ENCODE measurements at regions not wholly inside any gene's neighbourhood (a gene's known extent, or its start where the extent isn't known, plus 50 kb on each side); places are given as distances from the start of the nearest gene placed in this dataset.

- Mint-ChIP-seq H3K36me3 (no peaks in the 10 kb centered on the region), H3K4me3 (no peak overlapping the region), H3K9me3 (no peaks in the 10 kb centered on the region), H3K27ac (no peak overlapping the region), H3K4me1 (no peaks in the 10 kb centered on the region), H3K27me3 (no peaks in the 10 kb centered on the region)
- ATAC-seq, result no peak
Measured at GRCh38 chr2:151002959-151003600, 258.6 kb downstream of the RBM43 start.

- no peak for ATAC-seq
- Mint-ChIP-seq H3K36me3 (no peaks in the 10 kb centered on the region), H3K4me1 (no peaks in the 10 kb centered on the region), H3K4me3 (no peak overlapping the region), H3K27me3 (no peaks in the 10 kb centered on the region), H3K27ac (no peak overlapping the region), H3K9me3 (no peaks in the 10 kb centered on the region)
Measured at GRCh38 chr2:150997702-150998440, 263.8 kb downstream of the RBM43 start.

GRCh38 chr2:150997066-150997465, 264.6 kb downstream of the RBM43 start:
- Mint-ChIP-seq H3K4me3 (no peak overlapping the region), H3K9me3 (no peaks in the 10 kb centered on the region), H3K4me1 (no peaks in the 10 kb centered on the region), H3K27ac (no peak overlapping the region), H3K36me3 (no peaks in the 10 kb centered on the region), H3K27me3 (no peaks in the 10 kb centered on the region)
- no peak for ATAC-seq

GRCh38 chr2:150994076-150994475, 267.6 kb downstream of the RBM43 start:
- Mint-ChIP-seq H3K27ac (no peak overlapping the region), H3K4me3 (no peak overlapping the region), H3K36me3 (no peaks in the 10 kb centered on the region), H3K9me3 (peaks cover 6% of the 10 kb centered on the region), H3K4me1 (no peaks in the 10 kb centered on the region), H3K27me3 (no peaks in the 10 kb centered on the region)
- no peak for ATAC-seq

- ATAC-seq, result no peak
- Mint-ChIP-seq H3K4me3 (no peak overlapping the region), H3K4me1 (no peaks in the 10 kb centered on the region), H3K9me3 (peaks cover 9% of the 10 kb centered on the region), H3K27ac (no peak overlapping the region), H3K36me3 (no peaks in the 10 kb centered on the region), H3K27me3 (no peaks in the 10 kb centered on the region)
Measured at GRCh38 chr2:150989969-150990368, 271.7 kb downstream of the RBM43 start.

- ATAC-seq, result no peak
- peaks cover 9% of the 10 kb centered on the region for H3K9me3 Mint-ChIP-seq
- H3K27me3 Mint-ChIP-seq, result no peaks in the 10 kb centered on the region
- no peaks in the 10 kb centered on the region for H3K4me1 Mint-ChIP-seq
- H3K4me3 Mint-ChIP-seq, result no peak overlapping the region
- no peaks in the 10 kb centered on the region for H3K36me3 Mint-ChIP-seq
- no peak overlapping the region for H3K27ac Mint-ChIP-seq
Measured at GRCh38 chr2:150985741-150986140, 275.9 kb downstream of the RBM43 start.

GRCh38 chr2:150983314-150983897, 278.3 kb downstream of the RBM43 start:
- H3K36me3 Mint-ChIP-seq, result no peaks in the 10 kb centered on the region
- no peak overlapping the region for H3K27ac Mint-ChIP-seq
- H3K4me1 Mint-ChIP-seq, result no peaks in the 10 kb centered on the region
- no peak for ATAC-seq
- peaks cover 3% of the 10 kb centered on the region for H3K9me3 Mint-ChIP-seq
- no peaks in the 10 kb centered on the region for H3K27me3 Mint-ChIP-seq
- no peak overlapping the region for H3K4me3 Mint-ChIP-seq

GRCh38 chr2:150981826-150982225, 279.8 kb downstream of the RBM43 start:
- H3K36me3 Mint-ChIP-seq, result no peaks in the 10 kb centered on the region
- H3K27me3 Mint-ChIP-seq, result no peaks in the 10 kb centered on the region
- H3K4me1 Mint-ChIP-seq, result no peaks in the 10 kb centered on the region
- no peaks in the 10 kb centered on the region for H3K9me3 Mint-ChIP-seq
- H3K4me3 Mint-ChIP-seq, result no peak overlapping the region
- ATAC-seq, result no peak
- H3K27ac Mint-ChIP-seq, result no peak overlapping the region

GRCh38 chr2:150978053-150978452, 283.6 kb downstream of the RBM43 start:
- Mint-ChIP-seq H3K4me3 (no peak overlapping the region), H3K27ac (no peak overlapping the region), H3K27me3 (no peaks in the 10 kb centered on the region), H3K4me1 (no peaks in the 10 kb centered on the region), H3K9me3 (no peaks in the 10 kb centered on the region), H3K36me3 (no peaks in the 10 kb centered on the region)
- ATAC-seq, result no peak

- Mint-ChIP-seq H3K36me3 (no peaks in the 10 kb centered on the region), H3K9me3 (no peaks in the 10 kb centered on the region), H3K27ac (no peak overlapping the region), H3K27me3 (no peaks in the 10 kb centered on the region), H3K4me3 (no peak overlapping the region), H3K4me1 (no peaks in the 10 kb centered on the region)
- ATAC-seq, result no peak
Measured at GRCh38 chr2:150977296-150977695, 284.4 kb downstream of the RBM43 start.

- Mint-ChIP-seq H3K4me1 (no peaks in the 10 kb centered on the region), H3K4me3 (no peak overlapping the region), H3K9me3 (no peaks in the 10 kb centered on the region), H3K27ac (no peak overlapping the region), H3K36me3 (no peaks in the 10 kb centered on the region), H3K27me3 (no peaks in the 10 kb centered on the region)
- ATAC-seq, result no peak
Measured at GRCh38 chr2:150976604-150977003, 285.1 kb downstream of the RBM43 start.

GRCh38 chr2:150974864-150975263, 286.8 kb downstream of the RBM43 start:
- H3K9me3 Mint-ChIP-seq, result no peaks in the 10 kb centered on the region

GRCh38 chr2:150974234-150974633, 287.4 kb downstream of the RBM43 start:
- H3K4me3 Mint-ChIP-seq, result no peak overlapping the region
- no peak overlapping the region for H3K27ac Mint-ChIP-seq
- H3K36me3 Mint-ChIP-seq, result no peaks in the 10 kb centered on the region
- H3K27me3 Mint-ChIP-seq, result no peaks in the 10 kb centered on the region
- H3K4me1 Mint-ChIP-seq, result no peaks in the 10 kb centered on the region
- no peak for ATAC-seq
- H3K9me3 Mint-ChIP-seq, result no peaks in the 10 kb centered on the region

More at GRCh38 chr2:150974864-150975263, 286.8 kb downstream of the RBM43 start:
- Mint-ChIP-seq H3K36me3 (no peaks in the 10 kb centered on the region), H3K27ac (no peak overlapping the region), H3K4me1 (no peaks in the 10 kb centered on the region), H3K4me3 (no peak overlapping the region), H3K27me3 (no peaks in the 10 kb centered on the region)
- no peak for ATAC-seq

- Mint-ChIP-seq H3K4me3 (no peak overlapping the region), H3K9me3 (no peaks in the 10 kb centered on the region), H3K4me1 (no peaks in the 10 kb centered on the region), H3K27ac (no peak overlapping the region), H3K27me3 (no peaks in the 10 kb centered on the region), H3K36me3 (no peaks in the 10 kb centered on the region)
- ATAC-seq, result no peak
Measured at GRCh38 chr2:150971910-150972309, 289.8 kb downstream of the RBM43 start.

- no peaks in the 10 kb centered on the region for H3K4me1 Mint-ChIP-seq
- H3K27me3 Mint-ChIP-seq, result no peaks in the 10 kb centered on the region
- ATAC-seq, result no peak
- peaks cover 3% of the 10 kb centered on the region for H3K9me3 Mint-ChIP-seq
- no peak overlapping the region for H3K27ac Mint-ChIP-seq
- H3K4me3 Mint-ChIP-seq, result no peak overlapping the region
- H3K36me3 Mint-ChIP-seq, result no peaks in the 10 kb centered on the region
Measured at GRCh38 chr2:150963336-150963735, 298.3 kb downstream of the RBM43 start.

GRCh38 chr2:150955231-150955630, 306.4 kb downstream of the RBM43 start:
- no peaks in the 10 kb centered on the region for H3K36me3 Mint-ChIP-seq
- ATAC-seq, result no peak
- no peaks in the 10 kb centered on the region for H3K27me3 Mint-ChIP-seq
- no peak overlapping the region for H3K4me3 Mint-ChIP-seq
- peaks cover 13% of the 10 kb centered on the region for H3K9me3 Mint-ChIP-seq
- no peaks in the 10 kb centered on the region for H3K4me1 Mint-ChIP-seq
- no peak overlapping the region for H3K27ac Mint-ChIP-seq

Data from stimulated activated memory B cell treated with anti-CD40 and anti-IgM and Interleukin-4, amounts not matched to agents 10 μg/mL and 1 μg/mL and 100 μg/mL, for 72 hours (primary cell).